ENCODE measurements at regions not wholly inside any gene's neighbourhood (a gene's known extent, or its start where the extent isn't known, plus 50 kb on each side); places are given as distances from the start of the nearest gene placed in this dataset.
A peak's percentile ranks its signal among the peaks of the same experiment; 100 is the strongest.
"Not testable (repeated sequence)": the region's sequence is repeated elsewhere in the genome, so short reads cannot be mapped to it uniquely, and the experiment has no call there.

GRCh38 chr2:192542148-192543066 is 347.7 kb upstream of the TMEFF2 start:
- DNase-seq, result not testable (repeated sequence)

- DNase-seq, result no peak
Observed at GRCh38 chr2:192539306-192539705, 344.6 kb upstream of the TMEFF2 start.

- no peak for DNase-seq
Observed at GRCh38 chr2:192536922-192537624, 342.3 kb upstream of the TMEFF2 start.

GRCh38 chr2:192535956-192536921 is 341.5 kb upstream of the TMEFF2 start:
- no peak for DNase-seq

GRCh38 chr2:192534072-192534471 is 339.3 kb upstream of the TMEFF2 start:
- DNase-seq, result peak; percentile 56

- DNase-seq, result not testable (repeated sequence)
Observed at GRCh38 chr2:192524642-192525251, 330.0 kb upstream of the TMEFF2 start.

GRCh38 chr2:192524214-192524613 is 329.5 kb upstream of the TMEFF2 start:
- not testable (repeated sequence) for DNase-seq

- no peak for DNase-seq
Observed at GRCh38 chr2:192515937-192516336, 321.2 kb upstream of the TMEFF2 start.

GRCh38 chr2:192513575-192513974 is 318.8 kb upstream of the TMEFF2 start:
- DNase-seq, result no peak

GRCh38 chr2:192507836-192508450 is 313.2 kb upstream of the TMEFF2 start:
- DNase-seq, result not testable (repeated sequence)

- peak; percentile 65 for DNase-seq
Observed at GRCh38 chr2:192500550-192501200, 305.9 kb upstream of the TMEFF2 start.

- DNase-seq, result no peak
Observed at GRCh38 chr2:192499476-192499875, 304.7 kb upstream of the TMEFF2 start.

- no peak for DNase-seq
Observed at GRCh38 chr2:192498747-192499146, 304.0 kb upstream of the TMEFF2 start.

- not testable (repeated sequence) for DNase-seq
Observed at GRCh38 chr2:192488158-192488557, 293.4 kb upstream of the TMEFF2 start.

- no peak for DNase-seq
Observed at GRCh38 chr2:192487636-192488035, 292.9 kb upstream of the TMEFF2 start.

- no peak for DNase-seq
Observed at GRCh38 chr2:192484903-192485302, 290.2 kb upstream of the TMEFF2 start.

GRCh38 chr2:192480984-192481383 is 286.3 kb upstream of the TMEFF2 start:
- DNase-seq, result no peak

GRCh38 chr2:192473331-192473730 is 278.6 kb upstream of the TMEFF2 start:
- no peak for DNase-seq

- DNase-seq, result no peak
Observed at GRCh38 chr2:192471982-192472381, 277.2 kb upstream of the TMEFF2 start.

- DNase-seq, result no peak
Observed at GRCh38 chr2:192469612-192470011, 274.9 kb upstream of the TMEFF2 start.

GRCh38 chr2:192467953-192468660 is 273.4 kb upstream of the TMEFF2 start:
- no peak for DNase-seq

All from amniotic stem cell (primary cell).